Neural cell (in vitro differentiated cells): ENCODE measurements at regions not wholly inside any gene's neighbourhood (a gene's known extent, or its start where the extent isn't known, plus 50 kb on each side); places are given as distances from the start of the nearest gene placed in this dataset.

ENCODE experiments used
- CTCF ChIP-seq: fragments of 450-650 bp; IDR thresholded peaks from 2 replicates; pipeline ENCODE4 v1.5.1; 2014; ENCODE audit warnings: antibody characterized with exemption, mild to moderate bottlenecking, moderate library complexity; ENCODE audit not compliant: poor library complexity, severe bottlenecking
- EP300 ChIP-seq: fragments of 450-650 bp; conservative IDR thresholded peaks from 2 replicates; pipeline ENCODE4 v1.6.1; 2014; ENCODE audit warnings: antibody characterized with exemption, mild to moderate bottlenecking, moderate library complexity; ENCODE audit not compliant: poor library complexity, severe bottlenecking
- RAD21 ChIP-seq: fragments of 450-650 bp; conservative IDR thresholded peaks from 2 replicates; pipeline ENCODE4 v1.6.1; 2014; ENCODE audit warnings: antibody characterized with exemption, mild to moderate bottlenecking, moderate library complexity
- REST ChIP-seq: IDR thresholded peaks from 2 replicates; pipeline ENCODE4 v1.6.1; 2012; ENCODE audit warnings: borderline replicate concordance

GRCh38 chr7:24476227-24476626 lies 97.0 kb upstream of the PALS2 start:
- no peak for TF ChIP-seq REST
- TF ChIP-seq CTCF: no peak
- TF ChIP-seq RAD21: no peak
- no peak for TF ChIP-seq EP300
